ENCODE measurements at regions not wholly inside any gene's neighbourhood (a gene's known extent, or its start where the extent isn't known, plus 50 kb on each side); places are given as distances from the start of the nearest gene placed in this dataset.
"Not testable (repeated sequence)": the region's sequence is repeated elsewhere in the genome, so short reads cannot be mapped to it uniquely, and the experiment has no call there.

GRCh38 chr1:164459176-164459575, 99.8 kb upstream of the PBX1 start:
- H3K4me3 ChIP-seq (ENCODE audit: low read depth in 2 of 2, low read length in 1 of 2); H3K36me3 ChIP-seq (replicated peaks in 1 of 2; ENCODE audit: control insufficient read depth in 1 of 2, insufficient read depth in 2 of 2, low read length in 1 of 2); H3K27me3 ChIP-seq (ENCODE audit: insufficient read depth); DNase-seq; H4K20me1 ChIP-seq (ENCODE audit: insufficient read depth); H2AFZ ChIP-seq (ENCODE audit: low read depth); H3K4me2 ChIP-seq; H3K9me3 ChIP-seq; H3K79me2 ChIP-seq (ENCODE audit: insufficient read depth); H3F3A ChIP-seq (replicated peaks; ENCODE audit: insufficient read depth); CTCF ChIA-PET; H3K9ac ChIP-seq; H3K27ac ChIP-seq (ENCODE audit: low read depth in 2 of 2, low read length in 1 of 2); POLR2A ChIA-PET; H3K4me1 ChIP-seq (ENCODE audit: control insufficient read depth in 1 of 2, insufficient read depth in 2 of 2, low read depth in 1 of 2, low read length in 1 of 2); H3K9me2 ChIP-seq: not testable (repeated sequence)
- WGBS (ENCODE audit: low lambda C conversion rate), result 85% methylated on average over 20 of the region's 25 CpGs

GRCh38 chr1:164466001-164466421, 93.0 kb upstream of the PBX1 start:
- Histone ChIP-seq H2AFZ (ENCODE audit: low read depth) (no peak overlapping the region), H3K27me3 (ENCODE audit: insufficient read depth) (no peaks in the 10 kb centered on the region), H3K9me2 (no peaks in the 10 kb centered on the region), H3K79me2 (ENCODE audit: insufficient read depth) (no peaks in the 10 kb centered on the region), H3F3A (replicated peaks; ENCODE audit: insufficient read depth) (no peaks in the 10 kb centered on the region), H3K9me3 (no peaks in the 10 kb centered on the region), H3K36me3 (replicated peaks in 1 of 2; ENCODE audit: control insufficient read depth in 1 of 2, insufficient read depth in 2 of 2, low read length in 1 of 2) (no peaks in the 10 kb centered on the region), H3K4me1 (ENCODE audit: control insufficient read depth in 1 of 2, insufficient read depth in 2 of 2, low read depth in 1 of 2, low read length in 1 of 2) (no peaks in the 10 kb centered on the region), H3K4me2 (no peak overlapping the region), H4K20me1 (ENCODE audit: insufficient read depth) (no peaks in the 10 kb centered on the region), H3K4me3 (ENCODE audit: low read depth in 2 of 2, low read length in 1 of 2) (no peak overlapping the region), H3K27ac (ENCODE audit: low read depth in 2 of 2, low read length in 1 of 2) (no peak overlapping the region), H3K9ac (no peak overlapping the region)
- POLR2A ChIA-PET, result no interaction called here
- 63% methylated on average over 5 of the region's 5 CpGs for WGBS (ENCODE audit: low lambda C conversion rate)
- CTCF ChIA-PET, result no interaction called here
- TF ChIP-seq, protein P1, sequence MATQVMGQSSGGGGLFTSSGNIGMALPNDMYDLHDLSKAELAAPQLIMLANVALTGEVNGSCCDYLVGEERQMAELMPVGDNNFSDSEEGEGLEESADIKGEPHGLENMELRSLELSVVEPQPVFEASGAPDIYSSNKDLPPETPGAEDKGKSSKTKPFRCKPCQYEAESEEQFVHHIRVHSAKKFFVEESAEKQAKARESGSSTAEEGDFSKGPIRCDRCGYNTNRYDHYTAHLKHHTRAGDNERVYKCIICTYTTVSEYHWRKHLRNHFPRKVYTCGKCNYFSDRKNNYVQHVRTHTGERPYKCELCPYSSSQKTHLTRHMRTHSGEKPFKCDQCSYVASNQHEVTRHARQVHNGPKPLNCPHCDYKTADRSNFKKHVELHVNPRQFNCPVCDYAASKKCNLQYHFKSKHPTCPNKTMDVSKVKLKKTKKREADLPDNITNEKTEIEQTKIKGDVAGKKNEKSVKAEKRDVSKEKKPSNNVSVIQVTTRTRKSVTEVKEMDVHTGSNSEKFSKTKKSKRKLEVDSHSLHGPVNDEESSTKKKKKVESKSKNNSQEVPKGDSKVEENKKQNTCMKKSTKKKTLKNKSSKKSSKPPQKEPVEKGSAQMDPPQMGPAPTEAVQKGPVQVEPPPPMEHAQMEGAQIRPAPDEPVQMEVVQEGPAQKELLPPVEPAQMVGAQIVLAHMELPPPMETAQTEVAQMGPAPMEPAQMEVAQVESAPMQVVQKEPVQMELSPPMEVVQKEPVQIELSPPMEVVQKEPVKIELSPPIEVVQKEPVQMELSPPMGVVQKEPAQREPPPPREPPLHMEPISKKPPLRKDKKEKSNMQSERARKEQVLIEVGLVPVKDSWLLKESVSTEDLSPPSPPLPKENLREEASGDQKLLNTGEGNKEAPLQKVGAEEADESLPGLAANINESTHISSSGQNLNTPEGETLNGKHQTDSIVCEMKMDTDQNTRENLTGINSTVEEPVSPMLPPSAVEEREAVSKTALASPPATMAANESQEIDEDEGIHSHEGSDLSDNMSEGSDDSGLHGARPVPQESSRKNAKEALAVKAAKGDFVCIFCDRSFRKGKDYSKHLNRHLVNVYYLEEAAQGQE (IDR thresholded peaks at IDR 0.05; ENCODE audit: low read depth, low read length), result no peak
- no peak for TF ChIP-seq GABPA (IDR thresholded peaks at IDR 0.05; ENCODE audit: low read depth)
- TF ChIP-seq, protein P2, sequence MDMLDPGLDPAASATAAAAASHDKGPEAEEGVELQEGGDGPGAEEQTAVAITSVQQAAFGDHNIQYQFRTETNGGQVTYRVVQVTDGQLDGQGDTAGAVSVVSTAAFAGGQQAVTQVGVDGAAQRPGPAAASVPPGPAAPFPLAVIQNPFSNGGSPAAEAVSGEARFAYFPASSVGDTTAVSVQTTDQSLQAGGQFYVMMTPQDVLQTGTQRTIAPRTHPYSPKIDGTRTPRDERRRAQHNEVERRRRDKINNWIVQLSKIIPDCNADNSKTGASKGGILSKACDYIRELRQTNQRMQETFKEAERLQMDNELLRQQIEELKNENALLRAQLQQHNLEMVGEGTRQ (IDR thresholded peaks at IDR 0.05; ENCODE audit: borderline replicate concordance, low read depth, low read length), result no peak
- no peak for TF ChIP-seq JUND (IDR thresholded peaks at IDR 0.05)
- no peak for TF ChIP-seq MEF2A (IDR thresholded peaks at IDR 0.05; ENCODE audit: borderline replicate concordance, low read depth)
- no peak for TF ChIP-seq YY1 (IDR thresholded peaks at IDR 0.05; ENCODE audit: low read depth)
- no peak for TF ChIP-seq CTCF (IDR thresholded peaks at IDR 0.05)
- TF ChIP-seq ELF1 (IDR thresholded peaks at IDR 0.05), result no peak
- no peak for TF ChIP-seq MXI1 (IDR thresholded peaks at IDR 0.05; ENCODE audit: low read depth, low read length)
- no peak for TF ChIP-seq SIN3A (IDR thresholded peaks at IDR 0.05; ENCODE audit: borderline replicate concordance, low read depth, low read length)
- no peak for DNase-seq

All from SK-N-SH (cell line).